NCI-H1417 treated with DMSO at 0.1 percent for 48 hours (cell line): ENCODE measurements at regions not wholly inside any gene's neighbourhood (a gene's known extent, or its start where the extent isn't known, plus 50 kb on each side); places are given as distances from the start of the nearest gene placed in this dataset.

Experiments
- DNase-seq: peaks from one replicate; lab custom pipeline; 2025; lab: John Stamatoyannopoulos, UW

DNA sequence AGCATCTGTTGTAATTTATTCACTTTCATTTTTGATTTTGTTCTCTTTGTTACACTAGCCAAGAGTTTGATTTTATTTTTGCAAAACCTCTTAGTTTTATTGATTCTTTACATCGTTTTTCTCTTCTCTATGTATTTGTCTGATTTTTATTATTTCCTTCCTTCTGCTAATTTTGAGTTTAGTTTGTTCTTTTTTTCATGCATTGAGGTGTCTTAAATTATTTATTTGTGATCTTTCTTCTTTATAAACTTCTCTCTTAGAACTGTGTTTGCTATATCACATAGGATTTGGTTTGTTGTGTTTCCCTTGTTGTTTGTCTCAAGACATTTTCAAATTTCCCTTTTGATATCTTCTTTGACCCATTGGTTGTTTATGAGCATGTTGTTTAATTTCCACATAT lies 51.7 kb upstream of the NFKBIA start:
- no peak for DNase-seq

DNA sequence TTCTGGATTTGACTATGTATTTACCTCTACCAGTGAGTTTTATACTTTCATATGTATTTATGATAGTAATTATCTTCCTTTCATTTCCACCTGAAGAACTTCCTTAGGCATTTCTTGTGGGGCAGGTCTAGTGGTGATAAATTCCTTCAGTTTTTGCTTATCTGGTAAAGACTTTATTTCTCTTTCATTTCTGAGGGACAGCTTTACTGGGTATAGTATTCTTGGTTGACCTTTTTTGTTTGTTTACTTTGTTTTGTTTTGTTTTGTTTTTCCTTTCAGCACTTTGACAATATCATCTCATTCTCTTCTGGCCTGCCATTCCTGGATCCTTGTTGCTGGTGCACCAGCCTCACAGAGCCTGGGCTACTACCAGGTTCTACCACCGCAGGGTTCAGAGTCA lies 53.9 kb upstream of the NFKBIA start:
- no peak for DNase-seq

DNA sequence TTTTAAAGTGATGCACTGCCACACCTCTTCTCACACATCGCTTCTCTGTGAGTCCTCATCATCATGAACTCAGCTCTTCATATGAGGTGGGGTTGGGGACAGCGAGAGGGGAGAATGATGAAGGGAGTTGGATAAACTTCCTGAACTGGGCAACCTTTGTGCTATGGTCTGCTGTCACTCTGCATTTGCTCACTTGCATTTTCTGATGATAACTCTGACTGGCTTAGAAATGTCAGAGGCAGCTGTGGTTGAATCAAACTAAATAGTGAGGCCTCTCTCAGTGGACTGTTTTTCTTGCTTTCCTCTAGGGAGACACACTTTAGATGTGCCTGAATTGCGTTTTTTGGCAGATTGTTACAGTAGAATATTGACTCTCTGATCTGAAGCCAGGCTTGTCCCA lies 55.2 kb upstream of the NFKBIA start:
- DNase-seq: no peak

DNA sequence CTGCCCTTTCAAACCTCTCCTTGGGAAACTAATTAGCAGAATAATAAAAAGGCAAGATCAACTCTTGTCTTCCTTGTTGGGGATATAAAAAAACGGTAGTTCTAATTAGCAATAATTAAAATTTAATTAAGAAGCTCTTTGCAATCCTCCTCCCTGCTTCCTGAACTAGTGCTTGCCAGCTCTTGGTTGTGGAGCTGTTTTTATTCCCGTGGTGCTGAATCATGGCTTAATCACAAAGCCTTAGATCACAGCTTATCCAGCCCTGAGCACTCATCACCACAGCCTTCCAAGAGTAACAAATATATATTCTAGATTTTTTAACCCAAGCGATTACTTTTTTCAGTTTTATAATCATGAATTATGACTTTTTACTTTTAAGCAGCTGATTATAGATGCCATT lies 63.2 kb upstream of the INSM2 start:
- DNase-seq: no peak

DNA sequence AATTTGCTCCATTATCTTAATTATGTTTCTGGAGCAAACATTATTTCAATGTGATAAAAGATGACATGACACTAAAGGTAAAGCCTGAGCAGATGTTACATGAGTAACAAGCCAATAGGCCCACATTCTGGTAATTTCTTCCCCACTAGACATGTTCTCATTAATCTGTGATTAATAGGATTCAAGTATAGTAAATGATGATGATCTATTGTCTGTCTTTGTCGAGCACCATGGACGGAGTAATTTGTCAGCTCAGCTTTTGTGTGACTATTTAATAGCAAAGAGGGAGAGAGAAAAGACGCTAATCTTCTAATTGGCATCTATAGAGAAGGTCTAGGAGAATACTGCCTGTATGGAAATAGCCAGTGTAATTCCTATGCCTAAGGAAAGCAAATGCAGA lies 62.2 kb upstream of the INSM2 start:
- peak; percentile 92 for DNase-seq

DNA sequence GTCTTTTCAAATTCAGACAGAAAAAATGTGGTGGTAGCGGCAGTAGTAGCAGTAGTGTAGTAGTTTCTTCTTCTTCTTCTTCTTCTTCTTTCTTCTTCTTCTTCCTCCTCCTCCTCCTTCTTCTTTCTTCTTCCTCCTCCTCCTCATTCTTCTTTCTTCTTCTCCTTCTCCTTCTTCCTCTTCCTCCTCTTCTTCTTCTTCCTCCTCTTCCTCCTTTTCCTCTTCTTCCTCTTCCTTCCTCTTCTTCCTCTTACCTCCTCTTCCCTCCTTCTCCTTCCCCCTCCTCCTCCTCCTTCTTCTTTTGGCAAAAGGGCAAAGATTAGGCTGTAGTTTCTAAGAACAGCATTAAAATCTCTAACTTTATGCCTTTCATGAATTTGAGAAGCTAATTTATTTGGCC lies 59.6 kb upstream of the INSM2 start:
- DNase-seq: no peak

DNA sequence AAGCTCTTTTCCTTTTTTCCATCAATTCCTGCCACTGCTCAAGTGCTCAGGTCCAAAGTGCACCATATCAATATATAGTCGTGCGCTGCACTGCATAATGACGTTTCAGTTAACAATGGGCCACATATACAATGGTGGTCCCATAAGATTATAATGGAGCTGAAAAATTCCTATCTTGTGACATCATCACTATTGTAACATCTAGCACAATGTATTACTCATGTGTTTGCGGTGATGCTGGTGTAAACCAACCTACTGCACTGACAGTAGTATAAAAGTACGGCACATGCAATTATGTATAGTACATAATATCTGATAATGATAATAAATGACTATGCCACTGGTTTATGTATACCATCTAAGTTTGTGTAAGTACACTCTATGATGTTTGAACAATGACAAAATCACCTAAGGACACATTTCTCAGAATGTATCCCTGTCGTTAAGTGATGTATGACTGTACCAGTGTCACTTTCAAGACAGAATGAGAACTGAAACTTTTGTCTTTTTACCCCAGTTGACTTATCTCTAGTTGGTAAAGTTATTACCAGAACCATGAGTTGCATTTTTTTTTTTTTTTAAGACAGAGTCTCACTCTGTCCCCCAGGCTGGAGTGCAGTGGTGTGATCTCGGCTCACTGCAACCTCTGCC lies 53.7 kb upstream of the INSM2 start:
- DNase-seq: no peak

DNA sequence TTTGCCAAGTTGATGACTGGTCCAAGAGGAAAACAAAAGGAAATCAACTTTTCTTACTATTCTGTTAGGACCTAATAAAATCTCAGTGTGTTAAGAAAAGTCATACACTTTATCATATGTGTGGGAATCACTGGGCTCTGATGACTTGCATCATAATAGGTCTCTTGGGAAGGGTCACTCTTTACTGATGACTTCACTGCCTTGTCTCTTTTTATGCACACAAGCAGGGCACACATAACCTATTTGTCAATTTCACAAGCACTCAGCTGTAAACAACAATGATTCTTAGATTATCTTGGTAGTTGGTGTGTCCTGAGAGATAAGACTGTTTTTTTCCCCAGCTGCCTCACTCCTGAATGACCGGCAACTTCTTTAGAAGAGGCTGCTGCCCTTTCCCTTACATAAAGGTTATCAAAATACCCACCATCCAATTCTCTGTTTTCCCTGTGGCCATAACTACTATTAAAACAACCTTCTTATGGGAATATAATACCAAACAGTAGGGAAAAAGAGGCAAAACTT lies 50.9 kb upstream of the INSM2 start:
- DNase-seq: no peak
